ENCODE measurements at regions not wholly inside any gene's neighbourhood (a gene's known extent, or its start where the extent isn't known, plus 50 kb on each side); places are given as distances from the start of the nearest gene placed in this dataset.

DNA sequence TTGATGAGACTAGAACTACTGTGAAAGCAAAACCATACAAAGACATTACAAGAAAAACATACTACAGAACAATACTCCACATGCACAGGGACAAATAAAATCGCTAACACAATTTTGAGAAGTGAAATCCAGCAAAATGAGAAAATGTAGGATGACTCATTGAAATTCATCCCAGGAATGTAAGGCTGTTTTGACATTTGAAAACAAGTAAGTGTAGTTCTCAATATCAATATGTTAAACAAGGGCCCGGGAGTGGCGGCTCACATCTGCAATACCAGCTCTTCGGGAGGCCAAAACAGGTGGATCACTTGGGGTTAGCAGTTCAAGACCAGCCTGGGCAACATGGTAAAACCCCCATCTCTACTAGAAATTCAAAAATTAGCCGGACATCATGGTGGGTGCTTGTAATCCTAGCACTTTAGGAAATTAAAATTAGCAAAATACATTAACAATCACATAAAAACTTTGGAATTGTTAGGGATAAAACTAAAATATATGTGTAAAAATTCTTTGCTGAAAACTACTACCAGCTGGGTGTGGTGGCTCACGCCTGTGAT, 113.7 kb upstream of the ADARB2 start:
- TF ChIP-seq POLR2A (IDR thresholded peaks at IDR 0.05; ENCODE audit: low read depth, low read length) (no peak), POLR2AphosphoS5 (IDR thresholded peaks at IDR 0.05; ENCODE audit: low read depth, low read length) (no peak)

Measured in GM12892 (cell line).